CD4-positive, alpha-beta T cell treated with Interleukin-6 for 4 hours (primary cell): ENCODE measurements at regions not wholly inside any gene's neighbourhood (a gene's known extent, or its start where the extent isn't known, plus 50 kb on each side); places are given as distances from the start of the nearest gene placed in this dataset.
"Not testable (repeated sequence)": the region's sequence is repeated elsewhere in the genome, so short reads cannot be mapped to it uniquely, and the experiment has no call there.

ENCODE experiments used
- DNase-seq: peaks from one replicate; pipeline ENCODE4 v3.0.0-alpha.2; 2020; ENCODE audit warnings: mixed read lengths

- DNase-seq = no peak
Observed at GRCh38 chr11:90468923-90469322, 246.1 kb upstream of the CHORDC1 start.

- no peak for DNase-seq
Observed at GRCh38 chr11:90465553-90465952, 242.7 kb upstream of the CHORDC1 start.

GRCh38 chr11:90455347-90455920, 232.6 kb upstream of the CHORDC1 start:
- not testable (repeated sequence) for DNase-seq

GRCh38 chr11:90453525-90453924, 230.7 kb upstream of the CHORDC1 start:
- no peak for DNase-seq

GRCh38 chr11:90449606-90450005, 226.8 kb upstream of the CHORDC1 start:
- no peak for DNase-seq

GRCh38 chr11:90448256-90448655, 225.4 kb upstream of the CHORDC1 start:
- DNase-seq = no peak

- no peak for DNase-seq
Observed at GRCh38 chr11:90447618-90448017, 224.8 kb upstream of the CHORDC1 start.

GRCh38 chr11:90446207-90446606, 223.4 kb upstream of the CHORDC1 start:
- no peak for DNase-seq

- no peak for DNase-seq
Observed at GRCh38 chr11:90438069-90438468, 215.2 kb upstream of the CHORDC1 start.

GRCh38 chr11:90434858-90435257, 212.0 kb upstream of the CHORDC1 start:
- DNase-seq = no peak

GRCh38 chr11:90428836-90429235, 206.0 kb upstream of the CHORDC1 start:
- DNase-seq = no peak

GRCh38 chr11:90426442-90426841, 203.6 kb upstream of the CHORDC1 start:
- DNase-seq = no peak

GRCh38 chr11:90423378-90423777, 200.5 kb upstream of the CHORDC1 start:
- no peak for DNase-seq

GRCh38 chr11:90422787-90423186, 199.9 kb upstream of the CHORDC1 start:
- not testable (repeated sequence) for DNase-seq

GRCh38 chr11:90414221-90414620, 191.4 kb upstream of the CHORDC1 start:
- no peak for DNase-seq

- no peak for DNase-seq
Observed at GRCh38 chr11:90407350-90407749, 184.5 kb upstream of the CHORDC1 start.

GRCh38 chr11:90392692-90393091, 169.8 kb upstream of the CHORDC1 start:
- DNase-seq = no peak

GRCh38 chr11:90391756-90392155, 168.9 kb upstream of the CHORDC1 start:
- DNase-seq = no peak

- DNase-seq = no peak
Observed at GRCh38 chr11:90380206-90380605, 157.4 kb upstream of the CHORDC1 start.

- DNase-seq = no peak
Observed at GRCh38 chr11:90373971-90374370, 151.1 kb upstream of the CHORDC1 start.

- DNase-seq = no peak
Observed at GRCh38 chr11:90364527-90364926, 141.7 kb upstream of the CHORDC1 start.

GRCh38 chr11:90363739-90364138, 140.9 kb upstream of the CHORDC1 start:
- DNase-seq = no peak

- no peak for DNase-seq
Observed at GRCh38 chr11:90355200-90355599, 132.4 kb upstream of the CHORDC1 start.

GRCh38 chr11:90349731-90350130, 126.9 kb upstream of the CHORDC1 start:
- DNase-seq = no peak

GRCh38 chr11:90344546-90344945, 121.7 kb upstream of the CHORDC1 start:
- DNase-seq = no peak

GRCh38 chr11:90343673-90344072, 120.8 kb upstream of the CHORDC1 start:
- no peak for DNase-seq
